Liver (tissue), 3 donors: ENCODE measurements at regions not wholly inside any gene's neighbourhood (a gene's known extent, or its start where the extent isn't known, plus 50 kb on each side); places are given as distances from the start of the nearest gene placed in this dataset.

ENCODE experiments used
- CTCF ChIP-seq: fragments of 150-350 bp; IDR thresholded peaks from 2 replicates; pipeline ENCODE4 v1.5.1; 2017; ENCODE audit warnings: improper control_type of control experiment, low read depth, low read length; ENCODE audit not compliant: missing input control
- MAX ChIP-seq: IDR thresholded peaks from 2 replicates; pipeline ENCODE4 v1.6.1; 2016; ENCODE audit warnings: antibody characterized with exemption
- RXRA ChIP-seq, 2 donors: IDR thresholded peaks; 2 replicates each; pipeline ENCODE4 v1.6.1; 2017 to 2018; ENCODE audit warnings: antibody characterized with exemption in 2 of 2, mild to moderate bottlenecking in 1 of 2
- YY1 ChIP-seq: IDR thresholded peaks from 2 replicates; pipeline ENCODE4 v1.6.1; 2016; ENCODE audit warnings: antibody characterized with exemption, mild to moderate bottlenecking
- ZBTB33 ChIP-seq: IDR thresholded peaks from 2 replicates; pipeline ENCODE4 v1.6.1; 2016; ENCODE audit warnings: antibody characterized with exemption
- donor health status: healthy.
- donor health status: healthy.

- TF ChIP-seq CTCF (no peak), MAX (no peak), YY1 (no peak), ZBTB33 (no peak), RXRA (IDR thresholded peaks at IDR 0.05) (no peak)
These were observed 68.6 kb upstream of the IPO5 start for GRCh38 chr13:97884707-97885468.
